ENCODE measurements at regions not wholly inside any gene's neighbourhood (a gene's known extent, or its start where the extent isn't known, plus 50 kb on each side); places are given as distances from the start of the nearest gene placed in this dataset.

DNA sequence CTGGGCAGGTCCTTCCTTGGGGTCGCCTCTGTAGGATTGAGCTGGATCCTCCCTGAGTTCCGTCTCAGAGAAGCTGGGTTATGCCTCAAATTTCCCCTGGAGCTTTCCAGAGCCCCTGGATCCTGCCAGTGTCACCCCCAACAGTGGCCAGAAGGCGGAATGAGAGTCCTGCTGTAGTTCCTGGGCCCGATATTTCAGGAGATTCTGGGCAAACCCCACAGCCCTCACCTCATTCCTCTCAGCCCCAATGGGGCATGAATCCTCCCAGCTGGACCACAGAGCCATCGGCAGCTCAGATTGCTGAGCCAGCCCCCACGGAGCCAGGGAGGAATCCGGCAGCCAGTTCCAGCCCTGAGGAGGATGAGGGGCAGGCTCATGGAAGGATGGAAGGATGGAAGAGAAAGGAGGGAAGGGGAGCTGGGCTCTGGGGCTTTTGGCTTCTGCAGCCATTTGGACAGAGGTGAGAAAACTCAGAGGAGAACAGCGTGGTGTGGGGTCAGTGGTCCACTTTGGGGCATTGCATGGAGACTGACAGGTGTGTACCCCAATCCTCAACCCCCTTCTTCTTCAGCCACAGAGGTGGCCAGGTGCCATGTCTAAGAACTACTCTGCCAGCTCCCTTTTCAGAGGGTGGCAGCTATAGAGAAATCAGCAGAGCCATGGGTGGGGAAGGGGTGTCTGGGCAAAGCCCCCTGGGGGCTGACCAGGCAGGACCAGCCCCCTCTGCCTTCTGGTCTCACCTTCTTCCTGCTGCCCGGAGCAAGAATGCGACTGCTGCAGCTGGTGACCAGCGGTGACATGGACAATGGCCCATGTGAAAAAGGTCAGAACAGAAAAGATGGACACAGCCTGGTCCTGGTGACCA is 867.6 kb downstream of the TBC1D22A start:
- TF ChIP-seq, protein P1, sequence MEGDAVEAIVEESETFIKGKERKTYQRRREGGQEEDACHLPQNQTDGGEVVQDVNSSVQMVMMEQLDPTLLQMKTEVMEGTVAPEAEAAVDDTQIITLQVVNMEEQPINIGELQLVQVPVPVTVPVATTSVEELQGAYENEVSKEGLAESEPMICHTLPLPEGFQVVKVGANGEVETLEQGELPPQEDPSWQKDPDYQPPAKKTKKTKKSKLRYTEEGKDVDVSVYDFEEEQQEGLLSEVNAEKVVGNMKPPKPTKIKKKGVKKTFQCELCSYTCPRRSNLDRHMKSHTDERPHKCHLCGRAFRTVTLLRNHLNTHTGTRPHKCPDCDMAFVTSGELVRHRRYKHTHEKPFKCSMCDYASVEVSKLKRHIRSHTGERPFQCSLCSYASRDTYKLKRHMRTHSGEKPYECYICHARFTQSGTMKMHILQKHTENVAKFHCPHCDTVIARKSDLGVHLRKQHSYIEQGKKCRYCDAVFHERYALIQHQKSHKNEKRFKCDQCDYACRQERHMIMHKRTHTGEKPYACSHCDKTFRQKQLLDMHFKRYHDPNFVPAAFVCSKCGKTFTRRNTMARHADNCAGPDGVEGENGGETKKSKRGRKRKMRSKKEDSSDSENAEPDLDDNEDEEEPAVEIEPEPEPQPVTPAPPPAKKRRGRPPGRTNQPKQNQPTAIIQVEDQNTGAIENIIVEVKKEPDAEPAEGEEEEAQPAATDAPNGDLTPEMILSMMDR (IDR thresholded peaks at IDR 0.05) = no peak
- no peak for TF ChIP-seq POLR2A (IDR thresholded peaks at IDR 0.05)

Data from adrenal gland (tissue), 5 donors.